GM21360 (cell line): ENCODE measurements at regions not wholly inside any gene's neighbourhood (a gene's known extent, or its start where the extent isn't known, plus 50 kb on each side); places are given as distances from the start of the nearest gene placed in this dataset.
"Not testable (repeated sequence)": the region's sequence is repeated elsewhere in the genome, so short reads cannot be mapped to it uniquely, and the experiment has no call there.

Experiments
- ATAC-seq: cut with Tn5 transposase; IDR thresholded peaks from one replicate; pipeline ENCODE4 v1.9.1; 2021; ENCODE audit warnings: mild to moderate bottlenecking, moderate library complexity; ENCODE audit not compliant: unreplicated experiment

- ATAC-seq = no peak
Measured at GRCh38 chr3:59372346-59372745, 322.5 kb upstream of the CFAP20DC start.

- no peak for ATAC-seq
Measured at GRCh38 chr3:59368900-59369675, 319.3 kb upstream of the CFAP20DC start.

- no peak for ATAC-seq
Measured at GRCh38 chr3:59367150-59367549, 317.3 kb upstream of the CFAP20DC start.

- no peak for ATAC-seq
Measured at GRCh38 chr3:59366218-59366617, 316.4 kb upstream of the CFAP20DC start.

- ATAC-seq = no peak
Measured at GRCh38 chr3:59364496-59364895, 314.7 kb upstream of the CFAP20DC start.

- ATAC-seq = not testable (repeated sequence)
Measured at GRCh38 chr3:59360312-59360711, 310.5 kb upstream of the CFAP20DC start.

GRCh38 chr3:59341459-59341858 is 291.6 kb upstream of the CFAP20DC start:
- no peak for ATAC-seq

GRCh38 chr3:59339818-59340217 is 290.0 kb upstream of the CFAP20DC start:
- no peak for ATAC-seq

- ATAC-seq = no peak
Measured at GRCh38 chr3:59338934-59339333, 289.1 kb upstream of the CFAP20DC start.

- no peak for ATAC-seq
Measured at GRCh38 chr3:59335338-59335737, 285.5 kb upstream of the CFAP20DC start.

- no peak for ATAC-seq
Measured at GRCh38 chr3:59334585-59334984, 284.8 kb upstream of the CFAP20DC start.

GRCh38 chr3:59327376-59327808 is 277.6 kb upstream of the CFAP20DC start:
- ATAC-seq = no peak

GRCh38 chr3:59326246-59327024 is 276.6 kb upstream of the CFAP20DC start:
- no peak for ATAC-seq

GRCh38 chr3:59321881-59322540 is 272.2 kb upstream of the CFAP20DC start:
- no peak for ATAC-seq

- no peak for ATAC-seq
Measured at GRCh38 chr3:59320080-59320479, 270.3 kb upstream of the CFAP20DC start.

- ATAC-seq = no peak
Measured at GRCh38 chr3:59319442-59319841, 269.6 kb upstream of the CFAP20DC start.

GRCh38 chr3:59318881-59319280 is 269.1 kb upstream of the CFAP20DC start:
- no peak for ATAC-seq

- no peak for ATAC-seq
Measured at GRCh38 chr3:59317386-59317785, 267.6 kb upstream of the CFAP20DC start.

GRCh38 chr3:59316688-59317275 is 267.0 kb upstream of the CFAP20DC start:
- ATAC-seq = no peak

GRCh38 chr3:59313365-59313764 is 263.5 kb upstream of the CFAP20DC start:
- ATAC-seq = peak; percentile 63

GRCh38 chr3:59311231-59311630 is 261.4 kb upstream of the CFAP20DC start:
- no peak for ATAC-seq
